GM12892 (cell line): ENCODE measurements at regions not wholly inside any gene's neighbourhood (a gene's known extent, or its start where the extent isn't known, plus 50 kb on each side); places are given as distances from the start of the nearest gene placed in this dataset.

Experiments used
- POLR2A ChIP-seq: IDR thresholded peaks from 2 replicates; pipeline ENCODE4 v1.6.1; 2011; ENCODE audit warnings: low read depth, low read length, control low read depth
- POLR2AphosphoS5 ChIP-seq: IDR thresholded peaks from 2 replicates; pipeline ENCODE4 v1.6.1; 2011; ENCODE audit warnings: low read depth, low read length, control low read depth

- no peak for TF ChIP-seq POLR2A
- no peak for TF ChIP-seq POLR2AphosphoS5
These were observed 247.8 kb downstream of the OTUD1 start for GRCh38 chr10:23686722-23687121.
